Body of pancreas (tissue), 4 donors: ENCODE measurements at regions not wholly inside any gene's neighbourhood (a gene's known extent, or its start where the extent isn't known, plus 50 kb on each side); places are given as distances from the start of the nearest gene placed in this dataset.

Source experiments
- CTCF ChIP-seq, 7 experiments: fragments of 450-650 bp in 4 of 7; fragments of 200-600 bp in 3 of 7; sonication (generic) in 3 of 7; IDR thresholded peaks; one replicate each; pipeline ENCODE4 v1.5.1; 2016 to 2019; ENCODE audit warnings: antibody characterized with exemption in 7 of 7
- POLR2A ChIP-seq, 3 donors: fragments of 450-650 bp; IDR thresholded peaks; one replicate each; pipeline ENCODE4 v1.6.1; 2016; ENCODE audit warnings: antibody characterized with exemption in 3 of 3, mild to moderate bottlenecking in 2 of 3

DNA sequence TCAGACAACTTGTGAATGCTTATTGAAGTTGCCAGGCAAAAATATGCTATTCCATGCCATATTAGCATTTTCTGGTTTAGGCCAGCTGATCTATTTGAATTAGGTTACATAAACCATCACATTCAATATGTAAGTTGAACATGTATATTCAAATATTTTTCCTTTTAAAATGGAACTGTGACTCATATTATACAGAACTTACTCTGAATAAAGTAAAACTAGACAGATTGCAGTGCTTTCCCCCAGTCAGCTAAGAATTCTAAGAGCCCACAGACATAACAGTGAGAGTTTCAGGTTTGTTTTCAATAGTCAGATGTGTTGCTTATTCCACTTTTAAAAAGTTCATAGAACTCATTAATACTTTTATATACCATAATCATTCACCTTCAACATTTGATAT, 119.8 kb downstream of the MGST1 start:
- TF ChIP-seq CTCF (IDR thresholded peaks at IDR 0.05) (no peak), POLR2A (IDR thresholded peaks at IDR 0.05) (no peak)
